Testis (tissue), 2 donors: ENCODE measurements at regions not wholly inside any gene's neighbourhood (a gene's known extent, or its start where the extent isn't known, plus 50 kb on each side); places are given as distances from the start of the nearest gene placed in this dataset.

Source experiments
- CTCF ChIP-seq, 3 experiments: fragments of 450-650 bp in 2 of 3; fragments of 200-600 bp in 1 of 3; sonication (generic) in 1 of 3; IDR thresholded peaks; one replicate each; pipeline ENCODE4 v1.5.1; 2016 to 2019; ENCODE audit warnings: antibody characterized with exemption in 3 of 3, mild to moderate bottlenecking in 2 of 3, moderate library complexity in 1 of 3
- POLR2A ChIP-seq: fragments of 450-650 bp; IDR thresholded peaks from one replicate; pipeline ENCODE4 v1.6.1; 2017; ENCODE audit warnings: antibody characterized with exemption, mild to moderate bottlenecking, moderate library complexity

DNA sequence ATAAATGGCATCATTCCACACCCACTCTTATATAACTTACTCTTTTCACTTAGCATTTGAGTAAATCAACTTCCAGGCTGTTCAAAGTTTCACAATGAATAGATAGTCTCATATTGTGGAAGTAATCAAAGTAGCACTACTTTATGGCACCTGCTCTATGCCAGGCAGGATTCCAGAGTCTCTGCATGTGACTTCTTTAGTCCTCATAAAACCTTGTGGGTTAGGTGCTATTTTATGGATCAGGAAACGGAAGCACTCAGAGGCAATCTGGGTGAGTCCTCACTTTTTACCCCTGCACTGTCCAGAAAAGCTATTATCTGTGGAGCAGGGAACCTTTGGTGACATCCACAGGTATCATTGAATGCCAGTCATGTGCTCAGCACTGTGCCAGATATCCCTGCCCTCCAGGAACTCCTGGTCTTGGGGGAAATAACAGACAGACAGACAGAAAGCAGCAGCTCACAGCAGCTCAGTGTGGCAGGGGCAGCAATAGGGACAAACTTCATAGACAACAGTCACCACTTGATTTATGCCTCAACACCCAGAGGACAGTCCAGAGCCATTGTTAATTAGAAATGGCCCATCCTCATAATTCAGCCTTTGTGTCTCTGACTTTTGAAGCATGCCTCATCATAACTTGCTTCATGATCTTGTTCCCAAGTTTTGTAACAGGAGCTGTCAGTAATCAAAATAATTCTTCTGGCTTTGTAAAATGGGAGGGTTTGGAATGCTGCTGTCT, 160.6 kb downstream of the SEC23IP start:
- TF ChIP-seq CTCF (IDR thresholded peaks at IDR 0.05) (no peak), POLR2A (no peak)
